Posterior cingulate gyrus (tissue), 11 donors: ENCODE measurements at regions not wholly inside any gene's neighbourhood (a gene's known extent, or its start where the extent isn't known, plus 50 kb on each side); places are given as distances from the start of the nearest gene placed in this dataset.
A peak's percentile ranks its signal among the peaks of the same experiment; 100 is the strongest.
"Not testable (repeated sequence)": the region's sequence is repeated elsewhere in the genome, so short reads cannot be mapped to it uniquely, and the experiment has no call there.

Source experiments
- DNase-seq, 10 donors: peaks; one replicate each; pipeline versions ENCODE4 v3.0.0 to v3.0.0-alpha.2; 2020 to 2021; ENCODE audit warnings: mixed read lengths in 3 of 10
- intact Hi-C: fragments of 100-400 bp; cut with DNase I; formaldehyde crosslinking; loops from one replicate; pipeline ENCODE4 v1.15.1; 2023

DNA sequence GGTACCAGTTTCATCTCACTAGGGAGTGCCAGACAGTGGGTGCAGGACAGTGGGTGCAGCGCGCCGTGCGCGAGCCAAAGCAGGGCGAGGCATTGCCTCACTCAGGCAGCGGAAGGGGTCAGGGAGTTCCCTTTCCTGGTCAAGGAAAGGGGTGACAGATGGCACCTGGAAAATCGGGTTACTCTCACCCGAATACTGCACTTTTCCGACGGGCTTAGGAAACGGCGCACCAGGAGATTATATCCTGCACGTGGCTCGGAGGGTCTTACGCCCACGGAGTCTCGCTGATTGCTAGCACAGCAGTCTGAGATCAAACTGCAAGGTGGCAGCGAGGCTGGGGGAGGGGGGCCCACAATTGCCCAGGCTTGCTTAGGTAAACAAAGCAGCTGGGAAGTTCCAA lies 152.0 kb upstream of the PCDH11X start:
- peak in 2 of 10 donors; percentile 27 to 61 for DNase-seq
- intact Hi-C loops, result not testable (repeated sequence)

DNA sequence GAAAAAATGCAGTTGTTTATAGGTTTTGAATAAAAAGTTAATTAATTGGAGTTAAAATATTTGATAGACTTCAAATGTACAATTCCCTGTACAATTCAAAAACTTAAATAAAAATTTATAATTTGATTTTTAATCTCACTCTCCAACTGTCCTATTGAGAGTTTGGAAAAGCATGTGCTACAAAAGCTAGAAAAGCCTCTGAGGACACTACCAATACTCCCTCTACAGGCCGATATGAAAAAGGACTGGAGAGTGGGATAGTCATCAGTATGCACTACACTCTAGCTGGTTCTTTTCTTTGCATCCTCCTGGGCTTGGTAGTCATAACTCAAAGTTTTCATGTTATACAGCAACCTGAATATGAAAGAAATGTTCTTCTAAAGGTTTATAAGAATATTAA lies 139.9 kb upstream of the PCDH11X start:
- DNase-seq, intact Hi-C loops: not testable (repeated sequence)
